Mammary epithelial cell (primary cell): ENCODE measurements at regions not wholly inside any gene's neighbourhood (a gene's known extent, or its start where the extent isn't known, plus 50 kb on each side); places are given as distances from the start of the nearest gene placed in this dataset.

Experiments used
- CTCF ChIP-seq, 2 donors: IDR thresholded peaks in 1 of 2; conservative IDR thresholded peaks in 1 of 2; 2 replicates each; pipeline ENCODE4 v1.5.1; 2011 to 2012; ENCODE audit warnings: inconsistent platforms in 2 of 2, low read length in 2 of 2, mild to moderate bottlenecking in 2 of 2, control low read depth in 1 of 2, low read depth in 1 of 2; ENCODE audit not compliant: insufficient read depth in 1 of 2; ENCODE audit errors: extremely low read depth in 1 of 2
- EZH2 ChIP-seq: IDR thresholded peaks from 2 replicates; pipeline ENCODE4 v1.6.1; 2012; ENCODE audit warnings: low read length, inconsistent platforms, borderline replicate concordance

GRCh38 chr1:4085546-4085945, 185.5 kb upstream of the C1orf174 start:
- TF ChIP-seq CTCF (conservative IDR thresholded peaks at IDR 0.05 in 1 of 2, IDR thresholded peaks at IDR 0.05 in 1 of 2; ENCODE audit: extremely low read depth in 1 of 2, insufficient read depth in 1 of 2, low read depth in 1 of 2, low read length in 2 of 2) = no peak
- TF ChIP-seq EZH2 = no peak
